ENCODE measurements at regions not wholly inside any gene's neighbourhood (a gene's known extent, or its start where the extent isn't known, plus 50 kb on each side); places are given as distances from the start of the nearest gene placed in this dataset.

DNA sequence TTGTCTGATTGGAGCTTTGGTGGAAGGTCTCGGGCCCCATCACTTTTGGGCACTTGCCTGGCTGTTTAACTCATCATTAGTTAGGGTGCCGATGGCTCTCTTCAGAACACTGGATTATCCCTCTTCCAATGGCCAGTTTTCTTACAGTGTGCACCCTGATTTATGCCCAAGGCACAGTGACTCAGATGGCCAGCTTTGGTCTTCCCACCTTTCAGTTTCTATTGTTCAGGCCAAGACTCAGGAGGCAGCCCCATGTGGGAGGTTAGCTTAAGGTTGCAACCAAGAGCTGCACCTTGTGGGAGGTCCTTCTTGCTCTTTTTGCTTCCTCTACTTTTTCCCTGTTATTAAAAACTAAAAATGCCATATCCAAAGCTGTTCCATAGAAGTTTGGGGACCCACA lies 121.0 kb upstream of the ZNF91 start:
- no peaks in the 10 kb centered on the region for H3K36me3 ChIP-seq (ENCODE audit: insufficient read depth, low read length)
- no peak overlapping the region for H2AFZ ChIP-seq (ENCODE audit: low read length)
- no peaks in the 10 kb centered on the region for H3K79me2 ChIP-seq (ENCODE audit: insufficient read depth, low read depth, low read length)
- no peaks in the 10 kb centered on the region for H3K9me2 ChIP-seq (ENCODE audit: insufficient read depth, low read length)
- intact Hi-C loops (cut with micrococcal nuclease; ENCODE audit: unreplicated experiment): no loop called here
- H3K9me3 ChIP-seq (ENCODE audit: low read length): no peaks in the 10 kb centered on the region
- no peak overlapping the region for H3K4me3 ChIP-seq (ENCODE audit: low read depth, low read length, poor library complexity, severe bottlenecking)
- H3K27ac ChIP-seq (ENCODE audit: low read depth, low read length, poor library complexity, severe bottlenecking): no peak overlapping the region
- no TSS peak for BruUV-seq (replicated peaks)
- no peaks in the 10 kb centered on the region for H3K4me1 ChIP-seq (ENCODE audit: insufficient read depth, low read length, poor library complexity, severe bottlenecking)
- no peaks in the 10 kb centered on the region for H4K20me1 ChIP-seq (ENCODE audit: insufficient read depth, low read length)
- H3K4me2 ChIP-seq (ENCODE audit: low read length): no peak overlapping the region
- ChIA-PET CTCF (ENCODE audit: unreplicated experiment) (no interaction called here), POLR2A (no interaction called here)
- DNase-seq (ENCODE audit: low spot score): no peak
- TF ChIP-seq, protein P1, sequence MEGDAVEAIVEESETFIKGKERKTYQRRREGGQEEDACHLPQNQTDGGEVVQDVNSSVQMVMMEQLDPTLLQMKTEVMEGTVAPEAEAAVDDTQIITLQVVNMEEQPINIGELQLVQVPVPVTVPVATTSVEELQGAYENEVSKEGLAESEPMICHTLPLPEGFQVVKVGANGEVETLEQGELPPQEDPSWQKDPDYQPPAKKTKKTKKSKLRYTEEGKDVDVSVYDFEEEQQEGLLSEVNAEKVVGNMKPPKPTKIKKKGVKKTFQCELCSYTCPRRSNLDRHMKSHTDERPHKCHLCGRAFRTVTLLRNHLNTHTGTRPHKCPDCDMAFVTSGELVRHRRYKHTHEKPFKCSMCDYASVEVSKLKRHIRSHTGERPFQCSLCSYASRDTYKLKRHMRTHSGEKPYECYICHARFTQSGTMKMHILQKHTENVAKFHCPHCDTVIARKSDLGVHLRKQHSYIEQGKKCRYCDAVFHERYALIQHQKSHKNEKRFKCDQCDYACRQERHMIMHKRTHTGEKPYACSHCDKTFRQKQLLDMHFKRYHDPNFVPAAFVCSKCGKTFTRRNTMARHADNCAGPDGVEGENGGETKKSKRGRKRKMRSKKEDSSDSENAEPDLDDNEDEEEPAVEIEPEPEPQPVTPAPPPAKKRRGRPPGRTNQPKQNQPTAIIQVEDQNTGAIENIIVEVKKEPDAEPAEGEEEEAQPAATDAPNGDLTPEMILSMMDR (conservative IDR thresholded peaks at IDR 0.05; ENCODE audit: low read length): no peak
- TF ChIP-seq EZH2phosphoT487 (IDR thresholded peaks at IDR 0.05; ENCODE audit: borderline replicate concordance, low read depth, low read length): no peak

DNA sequence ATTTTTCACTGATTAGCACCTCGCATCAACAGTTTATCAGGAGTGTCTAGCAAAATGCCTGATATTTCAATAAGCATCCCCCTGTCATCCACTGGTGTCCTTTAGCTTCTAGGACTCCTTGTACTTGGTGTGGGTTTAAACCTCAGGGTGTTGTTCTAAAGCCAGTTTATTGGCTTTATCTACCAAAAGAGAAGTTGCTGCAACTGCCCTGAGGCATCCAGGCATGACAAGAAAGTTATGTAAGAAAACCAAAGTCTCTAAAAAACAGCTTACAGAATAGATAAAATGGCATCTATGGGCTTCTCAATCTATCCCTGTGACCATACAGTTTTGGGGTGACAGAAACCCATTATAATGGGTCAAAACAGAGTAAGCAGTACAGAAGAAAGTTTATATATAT lies 120.3 kb upstream of the ZNF91 start:
- Histone ChIP-seq H3K4me1 (ENCODE audit: insufficient read depth, low read length, poor library complexity, severe bottlenecking) (no peaks in the 10 kb centered on the region), H3K79me2 (ENCODE audit: insufficient read depth, low read depth, low read length) (no peaks in the 10 kb centered on the region), H3K4me3 (ENCODE audit: low read depth, low read length, poor library complexity, severe bottlenecking) (no peak overlapping the region), H3K36me3 (ENCODE audit: insufficient read depth, low read length) (no peaks in the 10 kb centered on the region), H3K9me3 (ENCODE audit: low read length) (no peaks in the 10 kb centered on the region), H4K20me1 (ENCODE audit: insufficient read depth, low read length) (no peaks in the 10 kb centered on the region), H3K9me2 (ENCODE audit: insufficient read depth, low read length) (no peaks in the 10 kb centered on the region), H3K4me2 (ENCODE audit: low read length) (no peak overlapping the region), H2AFZ (ENCODE audit: low read length) (no peak overlapping the region), H3K27ac (ENCODE audit: low read depth, low read length, poor library complexity, severe bottlenecking) (no peak overlapping the region)
- ChIA-PET CTCF (ENCODE audit: unreplicated experiment) (no interaction called here), POLR2A (no interaction called here)
- DNase-seq (ENCODE audit: low spot score): no peak
- no TSS peak for BruUV-seq (replicated peaks)
- no peak for TF ChIP-seq EZH2phosphoT487 (IDR thresholded peaks at IDR 0.05; ENCODE audit: borderline replicate concordance, low read depth, low read length)
- TF ChIP-seq, protein P1 (conservative IDR thresholded peaks at IDR 0.05; ENCODE audit: low read length): no peak
- intact Hi-C loops (cut with micrococcal nuclease; ENCODE audit: unreplicated experiment): no loop called here

- CTCF ChIA-PET (ENCODE audit: unreplicated experiment): no interaction called here
Measured at GRCh38 chr19:23512151-23512925, 117.1 kb upstream of the ZNF91 start.

More at GRCh38 chr19:23512151-23512925, 117.1 kb upstream of the ZNF91 start:
- Histone ChIP-seq H3K27ac (ENCODE audit: low read depth, low read length, poor library complexity, severe bottlenecking) (no peak overlapping the region), H3K79me2 (ENCODE audit: insufficient read depth, low read depth, low read length) (no peaks in the 10 kb centered on the region), H3K4me1 (ENCODE audit: insufficient read depth, low read length, poor library complexity, severe bottlenecking) (no peaks in the 10 kb centered on the region), H4K20me1 (ENCODE audit: insufficient read depth, low read length) (no peaks in the 10 kb centered on the region), H2AFZ (ENCODE audit: low read length) (no peak overlapping the region), H3K4me2 (ENCODE audit: low read length) (no peak overlapping the region), H3K9me2 (ENCODE audit: insufficient read depth, low read length) (no peaks in the 10 kb centered on the region), H3K36me3 (ENCODE audit: insufficient read depth, low read length) (no peaks in the 10 kb centered on the region), H3K4me3 (ENCODE audit: low read depth, low read length, poor library complexity, severe bottlenecking) (no peak overlapping the region), H3K9me3 (ENCODE audit: low read length) (no peaks in the 10 kb centered on the region)
- no peak for DNase-seq (ENCODE audit: low spot score)
- no peak for TF ChIP-seq EZH2phosphoT487 (IDR thresholded peaks at IDR 0.05; ENCODE audit: borderline replicate concordance, low read depth, low read length)
- TF ChIP-seq, protein P1 (conservative IDR thresholded peaks at IDR 0.05; ENCODE audit: low read length): no peak
- POLR2A ChIA-PET: no interaction called here
- BruUV-seq (replicated peaks): no TSS peak
- intact Hi-C loops (cut with micrococcal nuclease; ENCODE audit: unreplicated experiment): no loop called here
